ENCODE measurements at regions not wholly inside any gene's neighbourhood (a gene's known extent, or its start where the extent isn't known, plus 50 kb on each side); places are given as distances from the start of the nearest gene placed in this dataset.
"Not testable (repeated sequence)": the region's sequence is repeated elsewhere in the genome, so short reads cannot be mapped to it uniquely, and the experiment has no call there.

DNA sequence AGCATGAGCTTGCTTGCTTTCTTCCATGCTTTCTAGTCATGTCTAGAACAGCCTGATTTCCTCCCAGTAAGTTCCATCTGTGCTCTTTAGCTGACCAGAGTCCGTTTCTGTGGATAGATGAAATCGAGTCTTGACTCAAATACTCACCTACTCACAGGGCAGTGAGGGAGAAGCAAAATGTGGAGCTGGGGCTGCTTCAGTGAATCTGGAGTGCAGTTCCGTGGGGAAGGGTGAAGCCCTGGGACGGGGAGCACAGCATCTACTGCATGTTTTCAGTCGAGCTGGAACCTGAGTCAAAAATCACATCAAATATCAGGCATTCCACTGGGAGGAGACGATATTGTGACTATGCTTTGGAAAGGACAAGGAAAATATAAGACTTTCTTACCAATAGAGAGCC, 70.3 kb upstream of the PRMT8 start:
- no peak for DNase-seq (ENCODE audit: low read depth)

DNA sequence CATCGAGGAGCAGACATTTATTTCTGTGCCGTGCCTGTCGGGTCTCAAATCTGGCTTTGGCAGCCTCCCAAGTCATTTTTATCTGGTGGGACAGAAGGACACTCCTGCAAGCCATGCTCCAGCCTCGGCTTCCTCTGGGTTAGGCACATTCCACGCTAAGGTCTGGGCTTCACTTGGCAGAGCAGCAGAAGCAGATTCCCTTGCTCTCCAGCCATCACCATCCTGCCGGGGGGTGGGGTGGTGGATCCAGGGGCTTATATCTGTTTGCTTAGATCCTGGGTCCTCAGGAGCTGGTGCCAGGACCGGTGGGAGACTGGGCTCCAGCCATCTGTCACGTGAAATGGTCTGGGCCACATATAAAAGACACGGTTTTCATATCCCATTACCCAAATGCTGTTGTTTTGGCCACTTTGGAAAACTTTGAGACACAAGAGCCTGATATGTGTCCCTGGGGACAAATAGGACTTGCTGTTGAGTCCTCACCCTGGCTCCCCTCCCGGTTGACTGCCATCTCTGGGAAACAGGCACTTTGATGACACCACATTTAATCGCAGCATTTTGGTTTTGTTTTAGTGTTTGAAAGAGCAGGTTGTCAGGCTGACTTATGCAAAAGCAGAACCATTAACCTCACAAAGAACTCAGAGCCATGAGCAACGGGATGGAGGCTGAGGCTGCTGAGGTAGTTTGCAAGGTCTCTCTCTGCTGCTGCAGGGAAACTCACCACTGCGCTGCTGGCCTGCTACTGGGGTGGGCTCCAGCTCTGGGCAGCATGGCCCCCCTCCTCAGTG, 69.6 kb upstream of the PRMT8 start:
- DNase-seq (ENCODE audit: low read depth) = no peak

DNA sequence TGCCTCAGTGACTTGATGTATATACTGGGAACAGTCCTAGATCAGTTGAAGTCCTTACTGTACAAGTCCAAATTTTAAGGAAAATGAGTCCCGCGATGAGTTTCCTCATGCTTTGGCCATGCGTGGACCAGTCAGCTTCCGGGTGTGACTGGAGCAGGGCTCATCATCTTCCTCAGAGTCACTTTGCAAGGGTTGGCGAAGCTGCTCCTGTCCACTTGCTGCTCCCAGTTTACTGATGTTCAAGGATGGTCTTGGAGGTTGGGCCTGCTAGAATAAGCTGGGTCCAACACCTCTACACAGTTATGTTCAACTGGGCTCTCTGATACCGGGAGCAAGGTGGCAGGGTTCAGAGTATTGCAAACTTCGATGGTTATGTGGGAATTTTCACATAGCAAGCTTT, 66.2 kb upstream of the PRMT8 start:
- DNase-seq (ENCODE audit: low read depth) = not testable (repeated sequence)

DNA sequence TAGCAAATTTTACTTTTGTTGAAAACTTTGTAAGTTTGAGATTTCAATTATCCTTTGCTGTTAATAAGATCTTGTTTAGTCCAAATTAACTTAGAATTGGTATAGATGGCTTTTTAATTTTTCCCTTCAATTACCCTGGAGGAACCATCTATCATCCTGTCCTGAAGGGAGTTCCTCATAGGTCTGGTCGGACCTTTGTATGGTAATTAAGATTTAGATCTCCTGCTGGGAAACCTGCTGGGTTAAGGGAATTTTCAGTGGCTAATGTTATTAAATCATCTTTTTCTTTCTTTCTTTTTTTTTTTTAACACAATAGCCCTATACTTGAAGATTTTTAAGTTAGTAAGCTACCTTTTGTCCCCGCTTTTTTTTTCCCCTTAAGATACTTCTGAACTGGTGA, 63.0 kb upstream of the PRMT8 start:
- DNase-seq (ENCODE audit: low read depth) = no peak

DNA sequence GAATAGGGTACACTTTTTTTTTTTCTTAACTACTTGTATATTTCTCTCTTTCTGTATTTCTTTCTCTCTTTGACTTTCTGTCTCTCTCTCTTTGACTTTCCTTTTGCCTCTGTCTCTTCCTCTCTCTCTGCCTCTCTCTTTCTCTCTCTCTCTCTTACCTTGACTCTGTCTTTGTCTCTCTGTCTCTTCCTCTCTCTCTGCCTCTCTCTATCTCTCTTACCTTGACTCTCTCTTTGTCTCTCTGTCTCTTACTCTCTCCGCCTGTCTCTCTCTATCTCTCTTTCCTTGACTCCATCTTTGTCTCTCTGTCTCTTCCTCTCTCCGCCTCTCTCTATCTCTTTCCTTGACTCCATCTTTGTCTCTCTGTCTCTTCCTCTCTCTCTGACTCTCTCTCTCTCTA, 62.4 kb upstream of the PRMT8 start:
- DNase-seq (ENCODE audit: low read depth) = no peak

DNA sequence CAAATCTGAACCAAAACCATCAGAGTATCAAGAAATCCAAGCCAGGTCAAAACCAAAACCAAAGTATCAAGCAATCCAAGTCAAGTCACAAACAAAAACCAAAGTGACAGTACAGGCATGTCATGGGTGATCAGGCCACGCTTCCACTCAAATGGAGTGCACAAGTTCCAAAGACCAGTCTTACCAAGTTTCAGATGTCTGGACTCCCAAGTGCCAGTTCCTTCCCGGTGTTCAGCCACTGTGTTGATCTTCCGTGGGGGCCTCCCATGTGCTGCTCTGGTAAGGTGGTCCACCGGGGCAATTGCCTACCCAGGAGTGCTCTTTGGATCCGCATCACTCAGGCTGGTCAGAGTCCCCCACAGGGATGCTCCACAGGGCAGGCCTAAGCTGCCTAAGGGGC, 61.5 kb upstream of the PRMT8 start:
- not testable (repeated sequence) for DNase-seq (ENCODE audit: low read depth)

DNA sequence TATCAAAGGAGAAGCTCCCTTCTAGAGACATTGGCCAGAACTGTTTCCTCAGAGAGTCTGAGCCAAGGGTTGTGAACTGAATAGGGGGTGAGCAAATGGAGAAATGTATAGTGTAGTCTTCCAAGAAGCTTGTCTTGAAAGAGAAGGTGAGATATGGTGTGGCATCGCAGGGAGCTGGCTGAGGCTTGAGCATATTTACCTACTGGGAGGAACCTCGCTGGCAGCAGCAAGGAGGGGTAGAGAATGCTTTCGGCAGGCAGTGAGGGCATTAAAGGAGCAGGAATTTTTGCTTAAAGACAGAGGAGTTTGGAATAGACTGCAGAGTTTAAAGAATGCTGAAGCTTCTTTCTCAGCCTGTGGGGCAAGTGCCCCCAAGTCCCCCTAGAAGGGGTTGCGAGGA, 59.3 kb upstream of the PRMT8 start:
- DNase-seq (ENCODE audit: low read depth) = no peak

DNA sequence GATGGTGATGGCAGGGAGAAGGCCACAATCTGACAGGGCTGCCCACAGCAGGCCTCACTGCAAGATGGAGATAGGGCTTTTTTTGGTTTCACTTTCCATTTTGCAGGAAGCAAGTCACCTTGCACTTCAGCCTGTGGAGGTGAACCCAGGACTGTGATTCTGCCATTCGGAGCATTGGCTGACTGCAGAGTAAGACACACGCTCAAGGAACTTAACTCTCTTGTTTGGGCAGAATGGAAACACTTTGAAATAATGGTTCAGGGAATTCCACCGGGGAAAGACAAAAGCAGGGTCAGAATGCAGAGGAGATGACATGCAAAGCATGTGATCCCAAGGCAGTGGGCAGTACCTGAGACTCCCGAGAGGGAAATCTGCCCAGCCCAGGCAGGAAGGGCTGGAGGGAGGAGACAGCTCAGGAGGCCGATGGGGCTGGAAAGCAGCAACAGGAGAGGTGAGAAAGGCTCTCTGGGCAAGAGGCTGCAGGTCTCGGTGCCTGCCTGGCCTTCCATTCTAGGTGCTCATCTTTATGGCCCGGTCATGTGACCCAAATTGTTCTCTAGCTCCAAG, 58.7 kb upstream of the PRMT8 start:
- no peak for DNase-seq (ENCODE audit: low read depth)

DNA sequence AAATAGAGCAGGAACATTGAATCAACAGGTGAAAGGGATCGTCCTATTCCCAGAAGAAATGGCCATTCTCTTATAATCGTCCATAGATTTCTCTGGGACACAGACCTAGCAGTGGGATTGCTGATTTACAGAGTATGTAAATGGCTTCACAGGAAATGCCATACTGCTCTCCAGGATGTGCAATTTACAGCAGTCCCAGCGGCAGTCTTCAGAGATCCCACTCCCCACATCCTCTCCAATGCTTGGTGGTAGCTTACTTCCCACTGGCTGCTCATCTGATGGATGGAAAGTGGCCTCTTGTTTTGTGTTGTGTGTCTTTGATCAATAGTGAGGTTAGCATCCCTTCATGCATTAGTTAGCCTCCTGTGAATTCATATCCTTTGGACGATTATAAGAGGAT, 58.1 kb upstream of the PRMT8 start:
- DNase-seq (ENCODE audit: low read depth) = no peak

DNA sequence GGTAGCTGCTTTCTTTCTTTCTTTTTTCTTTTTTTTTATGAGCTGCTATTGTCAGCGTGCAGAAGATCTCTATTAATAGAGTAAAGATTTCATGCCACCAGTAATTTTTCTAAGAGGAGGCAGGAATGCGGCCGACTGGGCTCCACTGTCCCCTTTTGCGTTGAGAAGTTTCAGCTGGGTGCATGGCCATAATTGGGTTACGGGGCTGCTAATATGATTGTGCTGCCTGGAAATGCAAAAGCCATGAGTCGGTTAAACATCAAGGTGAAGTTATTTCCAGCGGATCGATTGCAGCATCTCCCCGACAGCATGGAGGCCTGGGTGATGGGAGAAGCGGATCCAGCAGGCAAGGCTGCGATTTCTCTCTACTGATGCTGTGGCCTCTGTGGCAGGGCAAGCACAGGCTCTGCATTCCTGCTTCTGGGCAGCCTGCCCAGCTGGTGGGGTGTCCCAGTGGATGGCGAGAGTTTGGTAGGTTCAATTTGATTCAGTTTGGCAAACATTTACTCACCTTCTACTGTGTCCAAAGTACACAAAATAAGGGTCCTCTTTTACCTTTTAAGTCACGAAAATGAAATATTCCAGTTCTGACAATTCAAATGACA, 54.4 kb upstream of the PRMT8 start:
- DNase-seq (ENCODE audit: low read depth) = no peak

DNA sequence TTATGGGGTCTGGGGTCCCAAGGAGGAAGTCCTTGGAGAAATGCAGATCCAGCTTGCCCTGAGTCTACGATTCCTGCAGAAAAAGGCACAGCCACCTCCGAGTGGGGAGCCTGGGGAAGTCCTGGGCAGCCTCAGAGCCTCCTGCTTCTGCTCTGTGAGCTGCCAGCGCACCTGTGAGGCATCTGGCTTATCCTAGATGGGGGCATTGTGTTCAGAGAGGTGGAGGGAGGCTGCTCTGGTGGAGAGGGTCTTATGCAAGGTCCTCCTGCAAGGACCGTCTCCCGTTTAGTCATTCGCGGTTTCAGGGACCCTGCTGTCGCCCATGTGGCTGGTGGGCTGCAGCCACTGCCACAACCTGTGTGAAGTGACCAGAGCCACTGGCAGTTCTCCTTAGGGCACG, 53.0 kb upstream of the PRMT8 start:
- DNase-seq (ENCODE audit: low read depth) = no peak

DNA sequence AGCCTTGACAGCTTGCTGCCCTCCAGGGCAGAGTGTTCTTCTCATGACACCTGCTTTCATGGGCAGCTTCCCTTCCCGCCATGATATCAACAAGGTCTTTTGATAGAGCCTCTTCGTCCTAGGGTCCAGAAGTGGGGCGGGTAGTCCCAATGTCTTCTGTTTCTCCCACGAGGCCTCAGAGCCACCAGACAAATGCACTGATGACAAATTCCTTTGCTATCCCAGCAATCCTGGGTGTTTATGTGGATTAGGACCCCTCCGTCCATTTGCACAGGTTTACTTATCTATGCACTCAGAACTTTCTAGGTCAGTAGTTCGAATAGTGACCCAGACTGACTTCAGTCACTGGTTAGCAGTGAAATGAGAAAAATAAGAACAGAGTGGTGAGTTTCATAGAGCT, 52.6 kb upstream of the PRMT8 start:
- no peak for DNase-seq (ENCODE audit: low read depth)
